ENCODE measurements at regions not wholly inside any gene's neighbourhood (a gene's known extent, or its start where the extent isn't known, plus 50 kb on each side); places are given as distances from the start of the nearest gene placed in this dataset.

DNA sequence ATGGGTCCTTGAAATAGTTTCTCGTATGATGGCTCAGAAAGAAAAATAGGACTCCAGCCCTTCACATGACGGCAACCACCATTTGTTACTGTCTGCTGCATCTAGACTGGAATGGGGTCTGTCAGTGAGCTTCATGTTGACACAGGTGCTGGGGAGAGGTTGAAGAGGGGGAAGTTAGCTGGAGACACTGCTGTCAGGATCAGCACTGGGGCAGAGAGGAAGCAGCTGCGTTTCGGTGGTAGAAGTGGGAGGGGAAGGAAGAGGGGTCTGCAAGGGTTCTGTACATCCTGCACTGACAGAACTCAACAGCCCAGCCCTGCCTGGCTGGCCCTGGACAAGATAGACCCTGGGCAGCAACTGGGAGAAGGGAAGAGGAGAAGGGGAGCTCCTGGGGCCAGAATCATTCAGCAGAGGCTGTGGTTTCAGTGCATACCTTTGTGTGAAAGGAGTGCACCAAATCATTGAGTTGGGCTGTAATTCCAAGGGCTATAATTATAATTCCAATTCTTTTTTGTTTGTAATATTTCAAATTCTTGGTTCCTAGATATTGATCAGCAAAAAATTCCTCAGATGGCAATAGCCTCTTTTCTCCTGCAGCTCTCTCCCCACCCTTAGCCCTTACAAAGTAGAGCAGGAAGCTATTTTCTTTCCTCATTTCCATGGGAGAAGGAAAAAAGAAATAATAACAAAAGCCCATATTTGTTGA, 119.4 kb upstream of the C1GALT1C1 start:
- CTCF ChIA-PET, result interaction anchor here (0.6 kb wide), 1 partner anchor 40 kb away, joined by 3 read pairs; no protein-coding TSS in a partner anchor
- POLR2A ChIA-PET, result interaction anchor here (1.0 kb wide), 1 partner anchor 11 kb away, joined by 4 read pairs; no protein-coding TSS in a partner anchor
- no peaks in the 10 kb centered on the region; the same call in 1 of the 2 replicates for H3K9me3 ChIP-seq (ENCODE audit: control insufficient read depth, insufficient read depth, low read depth, low read length)
- no peaks in the 10 kb centered on the region for H3K36me3 ChIP-seq (ENCODE audit: control insufficient read depth in 2 of 2, insufficient read depth in 1 of 2, low read length in 2 of 2)
- TF ChIP-seq, protein P1, sequence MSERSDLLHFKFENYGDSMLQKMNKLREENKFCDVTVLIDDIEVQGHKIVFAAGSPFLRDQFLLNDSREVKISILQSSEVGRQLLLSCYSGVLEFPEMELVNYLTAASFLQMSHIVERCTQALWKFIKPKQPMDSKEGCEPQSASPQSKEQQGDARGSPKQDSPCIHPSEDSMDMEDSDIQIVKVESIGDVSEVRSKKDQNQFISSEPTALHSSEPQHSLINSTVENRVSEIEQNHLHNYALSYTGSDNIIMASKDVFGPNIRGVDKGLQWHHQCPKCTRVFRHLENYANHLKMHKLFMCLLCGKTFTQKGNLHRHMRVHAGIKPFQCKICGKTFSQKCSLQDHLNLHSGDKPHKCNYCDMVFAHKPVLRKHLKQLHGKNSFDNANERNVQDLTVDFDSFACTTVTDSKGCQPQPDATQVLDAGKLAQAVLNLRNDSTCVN (tag by site-specific recombination; optimal IDR thresholded peaks at IDR 0.05), result no peak
- TF ChIP-seq ZNF670 (tag by site-specific recombination; IDR thresholded peaks at IDR 0.05; ENCODE audit: low read depth) (no peak), ZNF239 (tag by site-specific recombination; IDR thresholded peaks at IDR 0.05) (no peak), ZSCAN23 (tag by site-specific recombination; IDR thresholded peaks at IDR 0.05) (no peak), ZNF266 (tag by site-specific recombination; IDR thresholded peaks at IDR 0.05; ENCODE audit: low read depth) (no peak), ZBTB20 (tag by site-specific recombination; IDR thresholded peaks at IDR 0.05) (no peak), ZXDB (tag by site-specific recombination; IDR thresholded peaks at IDR 0.05) (no peak), HOXC10 (CRISPR knock-in tag; IDR thresholded peaks at IDR 0.05) (no peak), ZNF132 (tag by site-specific recombination; IDR thresholded peaks at IDR 0.05; ENCODE audit: borderline replicate concordance) (no peak), ZNF785 (tag by site-specific recombination; IDR thresholded peaks at IDR 0.05) (no peak), MYNN (tag by site-specific recombination; IDR thresholded peaks at IDR 0.05; ENCODE audit: borderline replicate concordance) (no peak), ZNF155 (tag by site-specific recombination; IDR thresholded peaks at IDR 0.05) (no peak), ZNF133 (tag by site-specific recombination; IDR thresholded peaks at IDR 0.05) (no peak)
- TF ChIP-seq, protein P2, sequence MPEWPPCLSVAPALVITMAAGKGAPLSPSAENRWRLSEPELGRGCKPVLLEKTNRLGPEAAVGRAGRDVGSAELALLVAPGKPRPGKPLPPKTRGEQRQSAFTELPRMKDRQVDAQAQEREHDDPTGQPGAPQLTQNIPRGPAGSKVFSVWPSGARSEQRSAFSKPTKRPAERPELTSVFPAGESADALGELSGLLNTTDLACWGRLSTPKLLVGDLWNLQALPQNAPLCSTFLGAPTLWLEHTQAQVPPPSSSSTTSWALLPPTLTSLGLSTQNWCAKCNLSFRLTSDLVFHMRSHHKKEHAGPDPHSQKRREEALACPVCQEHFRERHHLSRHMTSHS (tag by site-specific recombination; IDR thresholded peaks at IDR 0.05), result no peak
- TF ChIP-seq, protein P3, sequence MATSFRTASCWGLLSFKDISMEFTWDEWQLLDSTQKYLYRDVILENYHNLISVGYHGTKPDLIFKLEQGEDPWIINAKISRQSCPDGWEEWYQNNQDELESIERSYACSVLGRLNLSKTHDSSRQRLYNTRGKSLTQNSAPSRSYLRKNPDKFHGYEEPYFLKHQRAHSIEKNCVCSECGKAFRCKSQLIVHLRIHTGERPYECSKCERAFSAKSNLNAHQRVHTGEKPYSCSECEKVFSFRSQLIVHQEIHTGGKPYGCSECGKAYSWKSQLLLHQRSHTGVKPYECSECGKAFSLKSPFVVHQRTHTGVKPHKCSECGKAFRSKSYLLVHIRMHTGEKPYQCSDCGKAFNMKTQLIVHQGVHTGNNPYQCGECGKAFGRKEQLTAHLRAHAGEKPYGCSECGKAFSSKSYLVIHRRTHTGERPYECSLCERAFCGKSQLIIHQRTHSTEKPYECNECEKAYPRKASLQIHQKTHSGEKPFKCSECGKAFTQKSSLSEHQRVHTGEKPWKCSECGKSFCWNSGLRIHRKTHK (tag by site-specific recombination; IDR thresholded peaks at IDR 0.05), result no peak
- TF ChIP-seq, protein P4, sequence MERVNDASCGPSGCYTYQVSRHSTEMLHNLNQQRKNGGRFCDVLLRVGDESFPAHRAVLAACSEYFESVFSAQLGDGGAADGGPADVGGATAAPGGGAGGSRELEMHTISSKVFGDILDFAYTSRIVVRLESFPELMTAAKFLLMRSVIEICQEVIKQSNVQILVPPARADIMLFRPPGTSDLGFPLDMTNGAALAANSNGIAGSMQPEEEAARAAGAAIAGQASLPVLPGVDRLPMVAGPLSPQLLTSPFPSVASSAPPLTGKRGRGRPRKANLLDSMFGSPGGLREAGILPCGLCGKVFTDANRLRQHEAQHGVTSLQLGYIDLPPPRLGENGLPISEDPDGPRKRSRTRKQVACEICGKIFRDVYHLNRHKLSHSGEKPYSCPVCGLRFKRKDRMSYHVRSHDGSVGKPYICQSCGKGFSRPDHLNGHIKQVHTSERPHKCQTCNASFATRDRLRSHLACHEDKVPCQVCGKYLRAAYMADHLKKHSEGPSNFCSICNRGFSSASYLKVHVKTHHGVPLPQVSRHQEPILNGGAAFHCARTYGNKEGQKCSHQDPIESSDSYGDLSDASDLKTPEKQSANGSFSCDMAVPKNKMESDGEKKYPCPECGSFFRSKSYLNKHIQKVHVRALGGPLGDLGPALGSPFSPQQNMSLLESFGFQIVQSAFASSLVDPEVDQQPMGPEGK (tag by site-specific recombination; IDR thresholded peaks at IDR 0.05), result no peak
- TF ChIP-seq, protein P5, sequence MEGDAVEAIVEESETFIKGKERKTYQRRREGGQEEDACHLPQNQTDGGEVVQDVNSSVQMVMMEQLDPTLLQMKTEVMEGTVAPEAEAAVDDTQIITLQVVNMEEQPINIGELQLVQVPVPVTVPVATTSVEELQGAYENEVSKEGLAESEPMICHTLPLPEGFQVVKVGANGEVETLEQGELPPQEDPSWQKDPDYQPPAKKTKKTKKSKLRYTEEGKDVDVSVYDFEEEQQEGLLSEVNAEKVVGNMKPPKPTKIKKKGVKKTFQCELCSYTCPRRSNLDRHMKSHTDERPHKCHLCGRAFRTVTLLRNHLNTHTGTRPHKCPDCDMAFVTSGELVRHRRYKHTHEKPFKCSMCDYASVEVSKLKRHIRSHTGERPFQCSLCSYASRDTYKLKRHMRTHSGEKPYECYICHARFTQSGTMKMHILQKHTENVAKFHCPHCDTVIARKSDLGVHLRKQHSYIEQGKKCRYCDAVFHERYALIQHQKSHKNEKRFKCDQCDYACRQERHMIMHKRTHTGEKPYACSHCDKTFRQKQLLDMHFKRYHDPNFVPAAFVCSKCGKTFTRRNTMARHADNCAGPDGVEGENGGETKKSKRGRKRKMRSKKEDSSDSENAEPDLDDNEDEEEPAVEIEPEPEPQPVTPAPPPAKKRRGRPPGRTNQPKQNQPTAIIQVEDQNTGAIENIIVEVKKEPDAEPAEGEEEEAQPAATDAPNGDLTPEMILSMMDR (tag by site-specific recombination; IDR thresholded peaks at IDR 0.05), result no peak
- H3K4me1 ChIP-seq (ENCODE audit: control insufficient read depth, insufficient read depth, low read length), result no peaks in the 10 kb centered on the region
- no peak overlapping the region for H3K4me3 ChIP-seq (ENCODE audit: low read depth, low read length)
- no peak overlapping the region for H3K27ac ChIP-seq (ENCODE audit: extremely low read depth, low read depth, low read length)

DNA sequence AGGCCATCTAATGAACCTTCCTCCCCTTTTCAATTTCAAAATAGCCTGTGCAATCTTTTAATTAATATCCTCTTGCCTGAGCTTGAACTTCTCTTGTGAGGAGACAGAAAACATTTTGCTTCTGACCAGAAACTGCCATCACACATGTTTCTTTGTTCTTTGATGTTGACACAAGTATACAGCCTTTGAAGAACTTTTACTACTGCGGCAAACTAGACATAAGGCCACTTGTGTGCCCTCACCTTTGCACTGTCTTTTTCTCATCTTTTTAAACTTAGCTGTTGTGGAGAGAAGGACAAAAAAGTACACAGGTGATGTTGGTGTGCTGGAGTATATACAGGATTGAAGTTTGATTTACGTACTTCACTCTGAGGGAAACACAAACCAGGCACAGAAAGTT, 116.3 kb upstream of the C1GALT1C1 start:
- ChIA-PET CTCF (interaction anchor here (0.6 kb wide), 1 partner anchor 525 kb away, joined by 3 read pairs; no protein-coding TSS in a partner anchor), POLR2A (no interaction called here)
- Histone ChIP-seq H3K4me1 (ENCODE audit: control insufficient read depth, insufficient read depth, low read length) (no peaks in the 10 kb centered on the region), H3K9me3 (ENCODE audit: control insufficient read depth, insufficient read depth, low read depth, low read length) (no peaks in the 10 kb centered on the region; the same call in 1 of the 2 replicates), H3K27ac (ENCODE audit: extremely low read depth, low read depth, low read length) (no peak overlapping the region), H3K36me3 (ENCODE audit: control insufficient read depth in 2 of 2, insufficient read depth in 1 of 2, low read length in 2 of 2) (no peaks in the 10 kb centered on the region), H3K4me3 (ENCODE audit: low read depth, low read length) (no peak overlapping the region)
- TF ChIP-seq TCF7L2 (IDR thresholded peaks at IDR 0.05; ENCODE audit: borderline replicate concordance, low read depth, low read length) (no peak), ZNF202 (tag by site-specific recombination; IDR thresholded peaks at IDR 0.05; ENCODE audit: borderline replicate concordance) (no peak)
- TF ChIP-seq, protein P6, sequence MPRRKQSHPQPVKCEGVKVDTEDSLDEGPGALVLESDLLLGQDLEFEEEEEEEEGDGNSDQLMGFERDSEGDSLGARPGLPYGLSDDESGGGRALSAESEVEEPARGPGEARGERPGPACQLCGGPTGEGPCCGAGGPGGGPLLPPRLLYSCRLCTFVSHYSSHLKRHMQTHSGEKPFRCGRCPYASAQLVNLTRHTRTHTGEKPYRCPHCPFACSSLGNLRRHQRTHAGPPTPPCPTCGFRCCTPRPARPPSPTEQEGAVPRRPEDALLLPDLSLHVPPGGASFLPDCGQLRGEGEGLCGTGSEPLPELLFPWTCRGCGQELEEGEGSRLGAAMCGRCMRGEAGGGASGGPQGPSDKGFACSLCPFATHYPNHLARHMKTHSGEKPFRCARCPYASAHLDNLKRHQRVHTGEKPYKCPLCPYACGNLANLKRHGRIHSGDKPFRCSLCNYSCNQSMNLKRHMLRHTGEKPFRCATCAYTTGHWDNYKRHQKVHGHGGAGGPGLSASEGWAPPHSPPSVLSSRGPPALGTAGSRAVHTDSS (tag by site-specific recombination; IDR thresholded peaks at IDR 0.05), result no peak

Measured in HEK293 (cell line).